ENCODE measurements at regions not wholly inside any gene's neighbourhood (a gene's known extent, or its start where the extent isn't known, plus 50 kb on each side); places are given as distances from the start of the nearest gene placed in this dataset.

DNA sequence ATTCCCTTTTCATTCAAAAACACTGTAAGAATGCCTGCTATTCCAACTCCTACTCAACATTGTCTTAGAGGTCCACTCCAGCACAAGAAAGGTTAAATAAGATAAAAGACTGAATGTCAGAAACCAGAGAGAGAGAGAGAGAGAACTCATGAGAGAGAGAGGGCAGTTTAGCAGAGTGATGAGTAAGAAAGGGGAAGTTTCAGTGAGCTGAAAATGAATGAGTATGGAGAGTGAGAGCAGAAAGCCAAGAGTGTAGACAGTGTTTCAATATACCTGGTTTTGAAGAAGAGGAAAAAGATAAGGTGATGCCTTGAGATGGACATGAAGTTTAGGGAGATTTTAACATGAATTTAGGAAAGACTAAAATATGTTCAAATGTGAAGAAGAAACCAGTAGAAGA lies 528.0 kb upstream of the SEMA6A start (continued):
- TF ChIP-seq, protein P1, sequence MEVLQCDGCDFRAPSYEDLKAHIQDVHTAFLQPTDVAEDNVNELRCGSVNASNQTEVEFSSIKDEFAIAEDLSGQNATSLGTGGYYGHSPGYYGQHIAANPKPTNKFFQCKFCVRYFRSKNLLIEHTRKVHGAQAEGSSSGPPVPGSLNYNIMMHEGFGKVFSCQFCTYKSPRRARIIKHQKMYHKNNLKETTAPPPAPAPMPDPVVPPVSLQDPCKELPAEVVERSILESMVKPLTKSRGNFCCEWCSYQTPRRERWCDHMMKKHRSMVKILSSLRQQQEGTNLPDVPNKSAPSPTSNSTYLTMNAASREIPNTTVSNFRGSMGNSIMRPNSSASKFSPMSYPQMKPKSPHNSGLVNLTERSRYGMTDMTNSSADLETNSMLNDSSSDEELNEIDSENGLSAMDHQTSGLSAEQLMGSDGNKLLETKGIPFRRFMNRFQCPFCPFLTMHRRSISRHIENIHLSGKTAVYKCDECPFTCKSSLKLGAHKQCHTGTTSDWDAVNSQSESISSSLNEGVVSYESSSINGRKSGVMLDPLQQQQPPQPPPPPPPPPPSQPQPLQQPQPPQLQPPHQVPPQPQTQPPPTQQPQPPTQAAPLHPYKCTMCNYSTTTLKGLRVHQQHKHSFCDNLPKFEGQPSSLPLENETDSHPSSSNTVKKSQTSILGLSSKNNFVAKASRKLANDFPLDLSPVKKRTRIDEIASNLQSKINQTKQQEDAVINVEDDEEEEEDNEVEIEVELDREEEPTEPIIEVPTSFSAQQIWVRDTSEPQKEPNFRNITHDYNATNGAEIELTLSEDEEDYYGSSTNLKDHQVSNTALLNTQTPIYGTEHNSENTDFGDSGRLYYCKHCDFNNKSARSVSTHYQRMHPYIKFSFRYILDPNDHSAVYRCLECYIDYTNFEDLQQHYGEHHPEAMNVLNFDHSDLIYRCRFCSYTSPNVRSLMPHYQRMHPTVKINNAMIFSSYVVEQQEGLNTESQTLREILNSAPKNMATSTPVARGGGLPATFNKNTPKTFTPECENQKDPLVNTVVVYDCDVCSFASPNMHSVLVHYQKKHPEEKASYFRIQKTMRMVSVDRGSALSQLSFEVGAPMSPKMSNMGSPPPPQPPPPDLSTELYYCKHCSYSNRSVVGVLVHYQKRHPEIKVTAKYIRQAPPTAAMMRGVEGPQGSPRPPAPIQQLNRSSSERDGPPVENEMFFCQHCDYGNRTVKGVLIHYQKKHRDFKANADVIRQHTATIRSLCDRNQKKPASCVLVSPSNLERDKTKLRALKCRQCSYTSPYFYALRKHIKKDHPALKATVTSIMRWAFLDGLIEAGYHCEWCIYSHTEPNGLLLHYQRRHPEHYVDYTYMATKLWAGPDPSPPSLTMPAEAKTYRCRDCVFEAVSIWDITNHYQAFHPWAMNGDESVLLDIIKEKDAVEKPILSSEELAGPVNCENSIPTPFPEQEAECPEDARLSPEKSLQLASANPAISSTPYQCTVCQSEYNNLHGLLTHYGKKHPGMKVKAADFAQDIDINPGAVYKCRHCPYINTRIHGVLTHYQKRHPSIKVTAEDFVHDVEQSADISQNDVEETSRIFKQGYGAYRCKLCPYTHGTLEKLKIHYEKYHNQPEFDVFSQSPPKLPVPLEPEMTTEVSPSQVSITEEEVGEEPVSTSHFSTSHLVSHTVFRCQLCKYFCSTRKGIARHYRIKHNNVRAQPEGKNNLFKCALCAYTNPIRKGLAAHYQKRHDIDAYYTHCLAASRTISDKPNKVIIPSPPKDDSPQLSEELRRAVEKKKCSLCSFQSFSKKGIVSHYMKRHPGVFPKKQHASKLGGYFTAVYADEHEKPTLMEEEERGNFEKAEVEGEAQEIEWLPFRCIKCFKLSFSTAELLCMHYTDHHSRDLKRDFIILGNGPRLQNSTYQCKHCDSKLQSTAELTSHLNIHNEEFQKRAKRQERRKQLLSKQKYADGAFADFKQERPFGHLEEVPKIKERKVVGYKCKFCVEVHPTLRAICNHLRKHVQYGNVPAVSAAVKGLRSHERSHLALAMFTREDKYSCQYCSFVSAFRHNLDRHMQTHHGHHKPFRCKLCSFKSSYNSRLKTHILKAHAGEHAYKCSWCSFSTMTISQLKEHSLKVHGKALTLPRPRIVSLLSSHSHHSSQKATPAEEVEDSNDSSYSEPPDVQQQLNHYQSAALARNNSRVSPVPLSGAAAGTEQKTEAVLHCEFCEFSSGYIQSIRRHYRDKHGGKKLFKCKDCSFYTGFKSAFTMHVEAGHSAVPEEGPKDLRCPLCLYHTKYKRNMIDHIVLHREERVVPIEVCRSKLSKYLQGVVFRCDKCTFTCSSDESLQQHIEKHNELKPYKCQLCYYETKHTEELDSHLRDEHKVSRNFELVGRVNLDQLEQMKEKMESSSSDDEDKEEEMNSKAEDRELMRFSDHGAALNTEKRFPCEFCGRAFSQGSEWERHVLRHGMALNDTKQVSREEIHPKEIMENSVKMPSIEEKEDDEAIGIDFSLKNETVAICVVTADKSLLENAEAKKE (CRISPR knock-in tag; IDR thresholded peaks at IDR 0.05) = no peak

DNA sequence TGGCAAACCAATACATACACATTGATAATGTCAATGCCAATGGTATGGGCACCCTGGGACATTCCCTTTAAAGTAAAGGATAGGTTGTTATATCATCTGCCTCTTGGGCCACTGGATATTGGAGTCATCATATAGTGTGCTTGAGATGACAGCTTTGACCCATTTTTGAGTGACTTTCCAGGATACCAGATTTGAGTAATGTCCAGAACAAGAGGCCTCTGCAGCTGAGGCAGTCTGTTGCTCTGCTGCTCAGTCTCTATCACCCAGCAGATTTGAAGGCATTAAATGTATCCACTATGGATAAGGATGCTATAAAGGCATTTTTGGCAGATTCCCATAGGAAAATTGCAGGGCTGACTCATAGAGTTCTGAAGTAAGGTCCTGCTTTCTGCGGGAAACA lies 525.6 kb upstream of the SEMA6A start:
- Mint-ChIP-seq H3K4me3 (no peak overlapping the region), H3K27ac (no peak overlapping the region), H3K36me3 (ENCODE audit: low read depth) (no peaks in the 10 kb centered on the region), H3K9me3 (no peaks in the 10 kb centered on the region), H3K4me1 (peaks cover 34% of the 10 kb centered on the region), H3K27me3 (ENCODE audit: insufficient read depth, low read depth, poor library complexity) (no peaks in the 10 kb centered on the region)
- Histone ChIP-seq H3K9me2 (ENCODE audit: insufficient read depth) (no peaks in the 10 kb centered on the region; the same call in 1 of the 2 replicates), H3K27ac (ENCODE audit: low read depth) (no peak overlapping the region), H3F3A (replicated peaks; ENCODE audit: low read depth) (no peaks in the 10 kb centered on the region), H3K36me3 (ENCODE audit: insufficient read depth) (no peaks in the 10 kb centered on the region), H3K4me1 (ENCODE audit: insufficient read depth) (peaks cover 46% of the 10 kb centered on the region), H2AFZ (no peak overlapping the region), H3K27me3 (ENCODE audit: insufficient read depth) (no peaks in the 10 kb centered on the region), H3K4me2 (no peak overlapping the region), H3K79me2 (replicated peaks; ENCODE audit: insufficient read depth) (no peaks in the 10 kb centered on the region), H3K4me3 (no peak overlapping the region), H4K20me1 (replicated peaks; ENCODE audit: insufficient read depth) (no peaks in the 10 kb centered on the region)
- no peak for ATAC-seq
- TF ChIP-seq EZH2 (IDR thresholded peaks at IDR 0.05; ENCODE audit: low read depth, unreplicated experiment) (no peak), ZNF114 (CRISPR knock-in tag; IDR thresholded peaks at IDR 0.05) (no peak), JUNB (IDR thresholded peaks at IDR 0.05; ENCODE audit: unreplicated experiment) (no peak), ZNF331 (CRISPR knock-in tag; IDR thresholded peaks at IDR 0.05; ENCODE audit: low read depth) (no peak), EZH2phosphoT487 (IDR thresholded peaks at IDR 0.05; ENCODE audit: unreplicated experiment) (no peak)
- TF ChIP-seq, protein P2, sequence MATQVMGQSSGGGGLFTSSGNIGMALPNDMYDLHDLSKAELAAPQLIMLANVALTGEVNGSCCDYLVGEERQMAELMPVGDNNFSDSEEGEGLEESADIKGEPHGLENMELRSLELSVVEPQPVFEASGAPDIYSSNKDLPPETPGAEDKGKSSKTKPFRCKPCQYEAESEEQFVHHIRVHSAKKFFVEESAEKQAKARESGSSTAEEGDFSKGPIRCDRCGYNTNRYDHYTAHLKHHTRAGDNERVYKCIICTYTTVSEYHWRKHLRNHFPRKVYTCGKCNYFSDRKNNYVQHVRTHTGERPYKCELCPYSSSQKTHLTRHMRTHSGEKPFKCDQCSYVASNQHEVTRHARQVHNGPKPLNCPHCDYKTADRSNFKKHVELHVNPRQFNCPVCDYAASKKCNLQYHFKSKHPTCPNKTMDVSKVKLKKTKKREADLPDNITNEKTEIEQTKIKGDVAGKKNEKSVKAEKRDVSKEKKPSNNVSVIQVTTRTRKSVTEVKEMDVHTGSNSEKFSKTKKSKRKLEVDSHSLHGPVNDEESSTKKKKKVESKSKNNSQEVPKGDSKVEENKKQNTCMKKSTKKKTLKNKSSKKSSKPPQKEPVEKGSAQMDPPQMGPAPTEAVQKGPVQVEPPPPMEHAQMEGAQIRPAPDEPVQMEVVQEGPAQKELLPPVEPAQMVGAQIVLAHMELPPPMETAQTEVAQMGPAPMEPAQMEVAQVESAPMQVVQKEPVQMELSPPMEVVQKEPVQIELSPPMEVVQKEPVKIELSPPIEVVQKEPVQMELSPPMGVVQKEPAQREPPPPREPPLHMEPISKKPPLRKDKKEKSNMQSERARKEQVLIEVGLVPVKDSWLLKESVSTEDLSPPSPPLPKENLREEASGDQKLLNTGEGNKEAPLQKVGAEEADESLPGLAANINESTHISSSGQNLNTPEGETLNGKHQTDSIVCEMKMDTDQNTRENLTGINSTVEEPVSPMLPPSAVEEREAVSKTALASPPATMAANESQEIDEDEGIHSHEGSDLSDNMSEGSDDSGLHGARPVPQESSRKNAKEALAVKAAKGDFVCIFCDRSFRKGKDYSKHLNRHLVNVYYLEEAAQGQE (IDR thresholded peaks at IDR 0.05; ENCODE audit: unreplicated experiment) = no peak
- TF ChIP-seq, protein P3, sequence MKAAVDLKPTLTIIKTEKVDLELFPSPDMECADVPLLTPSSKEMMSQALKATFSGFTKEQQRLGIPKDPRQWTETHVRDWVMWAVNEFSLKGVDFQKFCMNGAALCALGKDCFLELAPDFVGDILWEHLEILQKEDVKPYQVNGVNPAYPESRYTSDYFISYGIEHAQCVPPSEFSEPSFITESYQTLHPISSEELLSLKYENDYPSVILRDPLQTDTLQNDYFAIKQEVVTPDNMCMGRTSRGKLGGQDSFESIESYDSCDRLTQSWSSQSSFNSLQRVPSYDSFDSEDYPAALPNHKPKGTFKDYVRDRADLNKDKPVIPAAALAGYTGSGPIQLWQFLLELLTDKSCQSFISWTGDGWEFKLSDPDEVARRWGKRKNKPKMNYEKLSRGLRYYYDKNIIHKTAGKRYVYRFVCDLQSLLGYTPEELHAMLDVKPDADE (IDR thresholded peaks at IDR 0.05) = no peak
- no peak for DNase-seq (ENCODE audit: low spot score)

All from GM23338 (cell line).